ENCODE measurements at regions not wholly inside any gene's neighbourhood (a gene's known extent, or its start where the extent isn't known, plus 50 kb on each side); places are given as distances from the start of the nearest gene placed in this dataset.
A peak's percentile ranks its signal among the peaks of the same experiment; 100 is the strongest.

- DNase-seq, result no peak
Measured at GRCh38 chr22:27377501-27378295, 423.9 kb downstream of the MN1 start.

GRCh38 chr22:27378311-27378800, 423.2 kb downstream of the MN1 start:
- DNase-seq, result peak; percentile 84

DNA sequence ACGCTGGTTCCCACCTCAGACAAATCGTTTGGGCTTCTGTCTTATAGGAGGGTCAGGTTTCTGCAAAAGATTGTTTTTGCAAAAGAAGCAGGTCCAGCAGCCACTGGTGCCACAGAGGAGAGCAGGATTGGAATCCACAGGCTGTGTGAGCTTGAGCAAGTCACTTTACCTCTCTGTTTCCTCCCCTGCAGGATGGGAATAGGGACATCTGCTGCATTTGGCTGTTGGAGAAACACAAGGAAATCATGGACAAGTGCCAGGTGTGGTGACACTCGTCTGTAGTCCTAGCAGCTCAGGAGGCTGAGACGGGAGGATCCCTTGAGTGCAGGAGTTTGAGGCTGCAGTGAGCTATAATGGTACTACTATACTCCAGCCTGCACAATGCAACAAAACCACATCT, 422.6 kb downstream of the MN1 start:
- DNase-seq, result no peak

- DNase-seq, result no peak
Measured at GRCh38 chr22:27380855-27381254, 420.7 kb downstream of the MN1 start.

GRCh38 chr22:27381552-27381951, 420.0 kb downstream of the MN1 start:
- DNase-seq, result no peak

- DNase-seq, result no peak
Measured at GRCh38 chr22:27381960-27382742, 419.4 kb downstream of the MN1 start.

DNA sequence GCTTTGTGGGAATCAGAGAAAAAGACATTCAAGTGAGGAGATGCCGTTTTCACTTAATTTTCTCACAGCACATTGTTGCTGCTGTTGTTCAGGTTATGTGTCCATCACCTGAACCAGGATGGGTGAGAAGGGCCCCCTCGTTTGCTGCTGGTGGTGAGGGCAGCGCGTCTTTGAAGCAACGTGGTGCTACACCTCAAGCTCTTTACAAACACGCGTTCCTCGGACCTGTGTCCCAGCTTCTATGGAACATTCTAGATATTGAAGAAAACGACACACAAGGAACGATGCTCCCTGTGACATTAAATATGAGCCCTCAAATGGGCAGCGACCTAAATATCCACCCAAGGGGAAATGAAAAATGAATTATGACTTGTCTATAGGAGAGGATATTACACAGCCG, 418.6 kb downstream of the MN1 start:
- DNase-seq, result no peak

GRCh38 chr22:27383896-27384295, 417.7 kb downstream of the MN1 start:
- DNase-seq, result no peak

- no peak for DNase-seq
Measured at GRCh38 chr22:27385261-27385998, 416.1 kb downstream of the MN1 start.

- no peak for DNase-seq
Measured at GRCh38 chr22:27386186-27386585, 415.4 kb downstream of the MN1 start.

- no peak for DNase-seq
Measured at GRCh38 chr22:27387561-27387960, 414.0 kb downstream of the MN1 start.

GRCh38 chr22:27388090-27388600, 413.4 kb downstream of the MN1 start:
- DNase-seq, result no peak

GRCh38 chr22:27389727-27390075, 411.9 kb downstream of the MN1 start:
- DNase-seq, result no peak

GRCh38 chr22:27391092-27391770, 410.3 kb downstream of the MN1 start:
- DNase-seq, result no peak

DNA sequence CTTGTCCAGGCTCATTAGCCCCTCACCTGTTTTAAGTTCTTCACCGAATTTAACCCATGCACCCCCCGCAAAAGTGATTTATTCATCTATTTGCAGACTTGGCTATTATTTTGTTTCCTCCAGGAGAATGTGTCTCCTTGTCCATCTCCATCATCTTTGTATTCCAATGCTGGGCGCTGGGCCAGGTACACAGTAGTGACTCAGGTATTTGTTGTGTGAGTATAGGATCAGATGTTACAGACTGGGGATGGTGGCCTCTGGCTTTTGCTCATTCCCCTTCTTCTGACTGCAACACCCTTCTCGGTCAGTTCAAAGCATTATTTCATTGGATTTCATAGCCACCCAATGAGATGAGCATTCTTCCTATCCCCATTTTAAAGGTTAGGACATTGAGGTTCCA, 408.2 kb downstream of the MN1 start:
- no peak for DNase-seq

- DNase-seq, result no peak
Measured at GRCh38 chr22:27394806-27395404, 406.7 kb downstream of the MN1 start.

DNA sequence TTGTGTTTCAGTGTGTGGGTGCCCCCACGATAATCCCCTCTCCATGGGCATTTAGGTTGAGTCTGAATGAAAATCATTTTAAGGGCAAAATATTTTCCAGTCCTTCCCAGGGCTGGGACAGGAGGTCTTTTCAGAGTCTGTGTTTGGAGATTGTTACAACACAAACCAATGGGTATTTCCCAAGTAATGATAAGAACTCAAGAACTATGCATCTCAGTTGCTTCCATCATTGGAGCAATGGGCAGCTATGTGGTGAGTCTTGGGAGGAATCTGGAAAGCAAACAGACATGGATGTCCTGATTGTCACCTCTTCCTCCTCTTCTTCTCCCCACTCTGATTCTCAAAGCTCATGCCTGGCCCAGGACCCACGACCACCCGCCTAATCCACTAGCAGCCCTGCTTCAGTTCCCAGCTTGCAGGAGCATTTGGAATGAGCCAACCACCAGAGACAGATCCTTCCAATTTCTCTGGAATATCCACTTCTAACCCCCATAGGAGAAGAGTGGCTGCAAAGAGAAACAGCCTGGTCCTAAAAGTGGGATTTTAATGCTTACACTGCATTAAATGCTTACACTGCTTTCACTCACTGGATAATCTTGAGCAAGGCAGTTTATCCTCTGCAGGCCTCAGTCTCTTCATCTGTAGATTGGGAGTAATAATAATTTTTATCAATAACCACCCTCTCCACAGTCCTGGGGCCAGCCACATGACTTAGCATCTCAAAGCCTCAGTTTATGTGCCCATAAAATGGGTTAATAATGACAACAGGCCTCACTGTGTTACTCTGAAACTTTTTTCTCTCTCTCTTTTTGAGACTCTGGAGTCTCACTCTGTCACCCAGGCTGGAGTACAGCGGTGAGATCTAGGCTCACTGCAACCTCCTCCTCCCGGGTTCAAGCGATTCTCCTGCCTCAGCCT, 404.3 kb downstream of the MN1 start:
- no peak for DNase-seq

DNA sequence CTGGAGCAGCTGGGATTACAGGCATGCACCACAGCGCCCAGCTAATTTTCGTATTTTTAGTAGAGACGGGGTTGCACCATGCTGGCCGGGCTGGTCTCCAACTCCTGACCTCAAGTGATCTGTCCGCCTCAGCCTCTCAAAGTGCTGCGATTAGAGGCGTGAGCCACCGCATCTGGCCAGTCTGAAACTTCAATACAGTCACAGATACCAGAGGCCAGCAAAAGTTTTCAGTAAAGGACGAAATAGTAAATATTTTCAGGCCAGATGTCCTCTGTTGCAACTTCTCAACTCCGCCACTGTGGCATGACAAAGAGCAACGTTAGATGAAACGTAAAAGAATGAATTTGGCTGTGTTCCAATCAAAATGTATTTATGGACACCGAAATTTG, 403.6 kb downstream of the MN1 start:
- DNase-seq, result no peak

DNA sequence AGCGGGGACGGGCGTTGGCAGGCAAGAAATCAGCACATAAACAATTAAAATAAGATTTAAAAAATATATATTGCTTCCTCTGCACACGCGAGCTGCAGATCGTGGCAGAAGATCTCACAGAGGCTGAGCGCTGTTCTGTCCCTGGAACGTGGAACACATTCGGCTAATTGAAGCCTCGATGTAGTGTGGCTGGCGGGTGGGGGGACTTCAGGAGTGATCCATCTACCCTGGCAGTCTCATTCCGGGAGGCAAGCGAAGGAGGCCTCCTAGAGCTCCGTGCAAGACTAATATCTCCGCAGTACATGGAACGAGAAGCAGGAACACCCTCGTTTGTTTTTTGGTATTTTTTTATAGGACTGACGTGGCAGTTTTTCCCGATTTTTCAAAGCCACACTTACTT, 402.4 kb downstream of the MN1 start:
- DNase-seq, result peak; percentile 42

DNA sequence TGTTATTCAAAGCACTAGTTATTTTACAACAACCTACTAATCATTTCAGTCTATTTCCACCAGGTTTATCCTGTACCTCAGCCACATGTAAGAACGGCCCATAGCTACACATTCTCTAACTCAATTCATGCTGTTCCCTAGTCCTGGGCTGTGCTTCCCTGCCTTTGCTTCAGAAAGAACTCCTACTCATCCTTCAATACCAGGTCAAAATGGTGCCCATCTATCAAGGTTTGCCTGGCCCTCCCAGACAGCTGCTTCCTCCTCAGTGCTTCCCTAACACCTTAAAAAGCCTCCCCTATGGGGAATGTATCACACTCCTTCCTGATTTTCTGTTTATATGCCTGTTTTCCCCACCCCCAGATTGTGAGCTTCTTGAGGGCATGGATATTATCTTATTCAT, 400.7 kb downstream of the MN1 start:
- no peak for DNase-seq

DNA sequence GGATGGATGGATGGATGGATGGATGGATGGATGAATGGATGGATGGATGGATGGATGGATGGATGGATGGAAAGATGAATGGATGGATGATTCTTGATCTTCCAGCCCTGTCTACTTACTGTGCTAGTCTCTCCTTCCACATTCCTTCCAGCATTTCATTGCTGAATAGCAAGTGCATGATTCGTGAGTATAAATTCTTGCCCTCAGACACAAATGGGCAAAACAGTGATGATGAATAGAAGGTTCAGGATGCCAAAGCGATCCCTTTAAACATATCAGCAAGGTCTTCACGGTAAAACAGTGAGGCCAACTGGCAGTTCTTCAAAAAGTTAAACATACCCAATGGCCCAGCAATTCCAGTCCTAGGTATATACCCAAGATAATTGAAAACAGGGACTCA, 400.2 kb downstream of the MN1 start:
- DNase-seq, result peak; percentile 82
